ENCODE measurements at regions not wholly inside any gene's neighbourhood (a gene's known extent, or its start where the extent isn't known, plus 50 kb on each side); places are given as distances from the start of the nearest gene placed in this dataset.

- TF ChIP-seq ATF3 (IDR thresholded peaks at IDR 0.05; ENCODE audit: borderline replicate concordance, extremely low read depth, low read depth, low read length) = no peak
- TF ChIP-seq EP300 (IDR thresholded peaks at IDR 0.05; ENCODE audit: borderline replicate concordance in 1 of 2, control insufficient read depth in 1 of 2, low read depth in 2 of 2, low read length in 2 of 2) = no peak
- no peak for TF ChIP-seq BHLHE40 (IDR thresholded peaks at IDR 0.05; ENCODE audit: borderline replicate concordance in 1 of 2, low read depth in 2 of 2, low read length in 1 of 2)
- TF ChIP-seq CTCF (IDR thresholded peaks at IDR 0.05 in 2 of 3, conservative IDR thresholded peaks at IDR 0.05 in 1 of 3; ENCODE audit: control insufficient read depth in 2 of 3, extremely low read depth in 1 of 3, insufficient read depth in 1 of 3, low read depth in 3 of 3, low read length in 3 of 3) = no peak
- TF ChIP-seq HDAC2 (IDR thresholded peaks at IDR 0.05) = no peak
- TF ChIP-seq MYC (IDR thresholded peaks at IDR 0.05; ENCODE audit: insufficient read depth, insufficient read length, insufficient replicate concordance, low read length, severe bottlenecking) = no peak
- no peak for TF ChIP-seq NR2C2 (IDR thresholded peaks at IDR 0.05; ENCODE audit: borderline replicate concordance, control insufficient read depth, insufficient read length, low read depth)
These were observed 54.7 kb upstream of the ANXA10 start for GRCh38 chr4:168037676-168038075.

Measured in GM12878 (cell line).